ENCODE measurements at regions not wholly inside any gene's neighbourhood (a gene's known extent, or its start where the extent isn't known, plus 50 kb on each side); places are given as distances from the start of the nearest gene placed in this dataset.

DNA sequence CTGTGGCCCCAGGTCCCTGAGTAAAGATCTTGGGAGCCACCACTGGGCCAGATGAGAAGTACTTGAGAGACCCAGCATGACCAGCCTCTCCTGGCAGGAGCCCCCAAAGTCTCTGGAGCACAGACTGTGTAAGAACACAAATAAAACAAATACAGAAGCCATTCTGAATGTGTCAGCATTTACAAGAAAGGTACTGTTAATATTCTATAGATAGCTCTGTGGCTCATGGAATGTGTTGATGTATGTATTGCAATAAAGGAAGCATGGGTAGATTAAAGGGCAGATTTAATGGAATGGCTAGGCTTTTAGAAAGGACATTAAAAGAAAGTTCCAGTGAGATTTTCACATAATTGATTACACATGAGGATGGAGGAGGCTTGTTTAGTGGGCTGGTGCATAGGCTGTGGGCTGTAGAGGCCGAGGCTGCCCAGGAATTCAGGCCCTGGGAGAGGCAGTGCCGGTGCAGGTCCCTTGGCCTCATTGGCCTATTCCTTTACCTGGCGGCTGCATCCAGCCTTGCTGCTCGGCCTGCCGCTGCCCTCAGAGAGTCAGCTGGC is 127.7 kb upstream of the DLX2 start:
- Mint-ChIP-seq H3K27me3 (ENCODE audit: low read depth) (peaks cover 51% of the 10 kb centered on the region), H3K36me3 (ENCODE audit: low read depth) (no peaks in the 10 kb centered on the region), H3K4me3 (no peak overlapping the region), H3K27ac (no peak overlapping the region), H3K9me3 (no peaks in the 10 kb centered on the region), H3K4me1 (ENCODE audit: low read depth) (peaks cover 13% of the 10 kb centered on the region)
- DNase-seq (ENCODE audit: low spot score): no peak

DNA sequence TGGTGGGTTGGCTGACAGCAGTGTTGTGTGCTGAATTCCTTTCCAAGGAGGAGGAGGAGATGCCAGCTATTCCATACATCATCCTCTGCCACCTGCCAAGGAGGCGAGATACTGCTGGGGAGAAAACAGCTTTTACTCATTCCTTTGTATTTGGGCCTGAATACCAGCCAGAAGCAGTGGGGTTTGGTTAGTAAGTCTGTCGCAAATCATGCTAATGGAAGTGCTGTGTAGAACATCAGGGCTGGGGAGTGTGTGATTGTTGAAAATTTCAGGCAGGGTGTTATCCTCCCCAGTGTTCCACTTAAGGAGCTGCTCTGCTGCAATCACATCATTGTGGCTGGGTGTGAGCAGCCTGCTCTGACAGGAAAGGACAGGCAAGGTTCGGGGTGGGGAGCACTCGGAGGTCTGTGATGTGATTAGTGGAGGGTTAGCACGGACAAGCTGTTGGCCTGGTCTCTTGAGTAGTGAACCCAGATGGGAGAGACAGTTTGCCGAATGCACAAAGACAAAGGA is 128.2 kb upstream of the DLX2 start:
- H3K36me3 Mint-ChIP-seq (ENCODE audit: low read depth): no peaks in the 10 kb centered on the region
- peaks cover 55% of the 10 kb centered on the region for H3K27me3 Mint-ChIP-seq (ENCODE audit: low read depth)
- no peak for DNase-seq (ENCODE audit: low spot score)
- H3K27ac Mint-ChIP-seq: no peak overlapping the region
- no peak overlapping the region for H3K4me3 Mint-ChIP-seq
- no peaks in the 10 kb centered on the region for H3K9me3 Mint-ChIP-seq
- H3K4me1 Mint-ChIP-seq (ENCODE audit: low read depth): peaks cover 16% of the 10 kb centered on the region

DNA sequence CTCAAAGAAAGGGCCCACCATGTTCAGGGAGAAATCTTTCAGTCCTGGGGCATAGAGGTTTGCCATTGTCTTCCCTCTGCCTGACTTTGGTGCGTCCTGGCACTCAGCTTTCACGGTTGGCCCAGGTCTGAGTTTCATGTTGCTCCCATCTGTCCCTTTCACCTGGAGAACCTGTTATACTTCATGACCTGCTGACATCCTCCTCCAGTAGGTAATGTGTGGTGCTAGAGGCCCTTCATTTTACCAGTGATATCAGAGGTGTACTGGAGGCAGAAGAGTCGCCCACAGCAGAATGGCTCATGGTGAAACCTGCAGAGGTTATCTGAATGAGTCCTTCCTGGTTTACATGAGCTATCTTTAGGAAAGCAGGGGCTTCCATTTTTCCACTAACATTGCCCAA is 128.8 kb upstream of the DLX2 start:
- Mint-ChIP-seq H3K4me3 (no peak overlapping the region), H3K27ac (no peak overlapping the region), H3K27me3 (ENCODE audit: low read depth) (peaks cover 59% of the 10 kb centered on the region), H3K9me3 (no peaks in the 10 kb centered on the region), H3K4me1 (ENCODE audit: low read depth) (peaks cover 16% of the 10 kb centered on the region), H3K36me3 (ENCODE audit: low read depth) (no peaks in the 10 kb centered on the region)
- DNase-seq (ENCODE audit: low spot score): no peak

DNA sequence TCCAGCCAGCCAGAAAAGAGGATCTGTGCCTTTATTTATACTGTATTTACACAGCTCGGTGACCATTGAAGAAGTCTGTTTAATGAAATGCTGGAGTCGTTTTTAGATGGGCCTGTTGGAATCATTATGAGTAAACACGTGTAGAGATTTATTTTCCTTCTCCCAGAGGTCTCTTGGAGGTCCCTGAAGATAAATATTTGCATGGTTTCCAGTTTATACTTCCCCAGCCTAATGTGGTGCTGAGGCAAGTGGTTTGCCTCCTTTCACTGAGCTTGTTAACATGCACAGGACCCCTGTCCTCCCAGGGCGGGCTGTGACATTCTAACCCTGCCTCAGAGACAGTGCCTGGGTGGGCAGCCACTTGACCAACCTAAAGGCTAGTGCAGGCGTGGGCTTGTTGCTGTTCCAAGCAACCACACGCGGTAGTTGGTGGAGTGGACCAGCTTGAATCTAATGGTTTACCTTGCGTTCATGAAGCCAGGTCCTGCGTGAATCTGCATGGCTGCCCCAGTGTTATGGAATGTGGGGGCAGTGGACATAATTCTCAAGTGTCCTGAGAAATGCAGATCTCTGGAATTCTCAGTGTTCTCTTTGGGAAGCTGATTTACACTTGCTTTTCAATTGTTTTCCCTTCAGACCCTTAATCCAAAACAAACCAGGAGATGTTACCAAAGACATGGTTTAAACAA is 130.2 kb upstream of the DLX2 start:
- Mint-ChIP-seq H3K27me3 (ENCODE audit: low read depth) (peaks cover 63% of the 10 kb centered on the region), H3K27ac (no peak overlapping the region), H3K36me3 (ENCODE audit: low read depth) (no peaks in the 10 kb centered on the region), H3K4me3 (no peak overlapping the region), H3K9me3 (no peaks in the 10 kb centered on the region), H3K4me1 (ENCODE audit: low read depth) (peaks cover 16% of the 10 kb centered on the region)
- DNase-seq (ENCODE audit: low spot score): no peak

DNA sequence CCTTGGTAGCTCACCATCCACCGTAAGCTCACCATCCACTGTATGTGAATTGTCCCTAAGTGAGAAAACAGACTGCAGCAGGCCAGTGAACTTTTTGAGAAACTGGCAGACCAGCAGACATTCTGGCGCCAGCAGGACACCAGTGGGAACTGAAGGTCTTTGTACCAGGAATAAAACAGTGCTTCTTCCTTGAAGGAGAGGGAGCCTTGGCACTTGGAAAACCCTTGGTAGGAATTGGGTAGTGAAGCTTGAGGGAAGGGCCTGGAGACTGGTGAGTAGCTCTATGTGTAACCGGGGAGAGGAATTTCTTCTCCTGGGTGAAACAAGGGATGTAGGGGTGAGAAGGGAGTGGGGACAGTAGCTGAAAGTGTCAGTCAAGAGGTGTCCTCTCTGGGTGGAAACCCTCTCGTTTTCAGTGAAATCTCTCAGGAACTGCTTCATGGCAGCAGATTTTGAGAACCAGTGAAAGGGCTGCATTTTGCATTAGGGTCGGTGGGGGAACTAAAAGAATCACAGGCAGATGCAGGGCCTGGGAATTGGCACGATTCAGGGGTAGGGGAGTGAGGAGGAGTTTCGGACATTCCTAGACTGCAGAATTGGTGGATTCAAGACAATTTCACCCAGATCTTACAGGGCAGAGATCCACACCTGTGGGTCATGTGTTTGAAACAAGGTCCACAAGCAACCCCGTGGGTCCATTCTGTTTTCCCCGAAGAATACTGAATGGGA is 131.5 kb upstream of the DLX2 start:
- DNase-seq (ENCODE audit: low spot score): no peak
- Mint-ChIP-seq H3K4me1 (ENCODE audit: low read depth) (peaks cover 14% of the 10 kb centered on the region), H3K36me3 (ENCODE audit: low read depth) (no peaks in the 10 kb centered on the region), H3K27ac (no peak overlapping the region), H3K4me3 (peak overlapping the region; percentile 77), H3K27me3 (ENCODE audit: low read depth) (peaks cover 66% of the 10 kb centered on the region), H3K9me3 (no peaks in the 10 kb centered on the region)

DNA sequence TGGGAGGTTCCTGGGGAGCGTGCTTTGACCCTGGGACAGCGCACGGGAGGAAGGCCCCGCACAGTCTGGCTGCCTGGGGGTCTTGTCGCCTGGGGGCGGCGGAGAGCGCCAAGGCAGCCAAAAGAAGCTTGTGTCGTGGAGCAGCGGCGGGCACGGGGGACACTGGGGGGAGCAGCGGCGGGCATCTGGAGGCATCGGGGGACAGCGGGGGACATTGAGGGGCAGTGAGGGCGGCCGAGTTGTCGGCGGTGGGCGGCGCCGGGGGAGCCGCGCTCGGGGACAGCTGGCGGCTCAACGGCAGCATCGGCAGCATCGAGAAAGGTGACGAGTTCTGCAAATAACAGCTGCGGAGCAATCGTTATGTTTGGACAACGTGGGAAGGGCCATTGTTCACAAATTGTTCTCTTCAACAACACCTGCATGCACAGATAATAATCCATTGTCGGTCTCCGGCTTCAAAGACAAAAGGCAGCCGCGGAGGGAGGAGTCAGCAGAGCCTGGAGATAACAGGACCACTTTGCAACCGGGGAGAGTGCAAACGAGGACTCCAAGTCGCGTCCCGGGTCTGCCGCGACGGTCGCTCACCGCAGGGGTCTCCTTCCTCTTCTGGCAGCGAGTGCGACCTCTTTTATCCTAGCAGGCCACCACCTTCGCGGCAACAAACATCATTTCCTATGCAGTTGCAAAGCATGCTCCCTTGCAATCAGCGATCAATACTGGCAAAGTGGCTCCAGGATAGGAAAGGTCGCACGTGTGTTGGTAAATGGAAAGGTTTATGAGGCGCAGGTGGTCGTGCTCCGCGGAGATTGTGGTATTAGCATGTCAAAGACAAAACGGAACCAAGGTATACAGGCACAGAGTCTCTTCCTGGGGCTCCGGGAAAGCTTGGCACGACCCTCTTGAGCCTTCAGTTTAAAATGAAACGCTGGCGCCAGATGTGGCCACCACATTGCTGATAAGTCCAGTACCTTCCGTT is 132.3 kb upstream of the DLX2 start:
- Mint-ChIP-seq H3K9me3 (no peaks in the 10 kb centered on the region), H3K4me3 (peak overlapping the region; percentile 77), H3K27ac (no peak overlapping the region), H3K36me3 (ENCODE audit: low read depth) (no peaks in the 10 kb centered on the region), H3K4me1 (ENCODE audit: low read depth) (peaks cover 13% of the 10 kb centered on the region), H3K27me3 (ENCODE audit: low read depth) (peaks cover 64% of the 10 kb centered on the region)
- peak; percentile 5 for DNase-seq (ENCODE audit: low spot score)

DNA sequence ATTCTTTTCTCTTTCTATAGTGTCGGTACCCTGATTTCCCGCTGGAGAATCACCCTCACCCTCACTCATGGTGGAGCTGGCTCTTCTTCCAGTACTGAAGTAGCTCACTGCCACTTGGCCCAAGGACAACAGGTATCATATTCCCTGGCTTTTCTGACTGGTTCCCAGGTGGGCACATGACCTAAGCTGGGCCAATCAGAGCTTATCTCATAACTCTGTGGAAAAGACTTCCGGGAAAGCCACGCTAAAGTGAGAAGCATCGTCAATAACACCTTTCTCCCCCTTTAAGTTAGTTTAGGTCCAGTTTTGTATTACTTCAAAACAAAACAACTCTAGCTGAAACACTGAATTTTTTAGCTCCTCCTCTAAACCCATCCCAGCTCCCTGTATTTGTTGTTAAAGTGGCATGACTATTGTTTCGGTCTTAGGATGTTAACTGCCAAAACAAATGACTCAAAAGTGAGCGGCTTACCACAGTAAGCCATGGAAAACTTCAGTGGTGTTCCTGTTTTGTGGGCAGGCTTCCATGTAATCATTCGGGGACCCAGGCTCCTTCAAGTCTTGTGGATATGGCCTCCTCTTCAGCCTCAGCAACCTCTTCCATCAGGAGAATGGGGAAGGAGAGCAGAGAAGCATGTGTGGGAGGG is 137.4 kb upstream of the DLX2 start:
- Mint-ChIP-seq H3K4me1 (ENCODE audit: low read depth) (peaks cover 6% of the 10 kb centered on the region), H3K27ac (no peak overlapping the region), H3K27me3 (ENCODE audit: low read depth) (peaks cover 42% of the 10 kb centered on the region), H3K4me3 (no peak overlapping the region), H3K36me3 (ENCODE audit: low read depth) (no peaks in the 10 kb centered on the region), H3K9me3 (no peaks in the 10 kb centered on the region)
- DNase-seq (ENCODE audit: low spot score): no peak

DNA sequence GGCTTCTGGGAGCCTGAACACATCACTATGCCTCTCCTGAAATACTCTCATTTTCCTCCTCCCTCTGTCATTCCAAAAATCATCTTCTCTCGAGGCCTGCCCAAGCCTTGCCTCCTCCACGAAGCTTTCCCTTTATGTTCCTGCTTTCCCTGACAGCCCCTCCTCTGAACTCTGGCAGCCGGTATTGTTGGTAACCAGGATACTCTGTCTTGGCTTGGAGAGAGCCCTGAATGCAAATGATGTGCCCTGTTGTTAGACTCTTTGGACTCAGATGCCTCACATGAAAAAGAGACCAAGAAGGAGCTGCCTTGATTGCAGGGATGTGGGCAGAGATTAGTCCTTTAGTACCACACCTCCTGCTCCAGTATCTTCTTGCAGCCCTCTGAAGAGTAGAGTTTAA is 138.5 kb upstream of the DLX2 start:
- Mint-ChIP-seq H3K4me1 (ENCODE audit: low read depth) (no peaks in the 10 kb centered on the region), H3K4me3 (no peak overlapping the region), H3K36me3 (ENCODE audit: low read depth) (no peaks in the 10 kb centered on the region), H3K27ac (no peak overlapping the region), H3K9me3 (no peaks in the 10 kb centered on the region), H3K27me3 (ENCODE audit: low read depth) (peaks cover 30% of the 10 kb centered on the region)
- no peak for DNase-seq (ENCODE audit: low spot score)

DNA sequence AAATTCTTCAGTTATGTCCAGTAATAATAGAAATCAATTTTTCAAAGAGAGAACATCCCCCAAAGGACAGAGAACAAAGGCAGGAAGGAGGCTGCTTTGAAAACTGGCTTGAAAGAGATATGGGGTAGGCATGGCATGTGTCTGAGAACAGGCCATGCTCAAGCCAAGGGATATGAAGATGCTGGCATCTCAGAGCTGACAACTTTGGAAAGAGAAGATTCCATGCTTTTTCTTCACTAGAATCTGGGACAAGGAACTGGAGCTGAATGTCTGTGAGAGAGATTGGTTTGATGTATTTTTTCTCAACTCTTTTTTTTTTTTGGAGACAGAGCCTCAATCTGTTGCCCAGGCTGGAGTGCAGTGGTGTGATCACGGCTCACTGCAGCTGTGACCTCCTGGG is 139.8 kb upstream of the DLX2 start:
- peaks cover 3% of the 10 kb centered on the region for H3K4me1 Mint-ChIP-seq (ENCODE audit: low read depth)
- no peak for DNase-seq (ENCODE audit: low spot score)
- H3K9me3 Mint-ChIP-seq: no peaks in the 10 kb centered on the region
- H3K36me3 Mint-ChIP-seq (ENCODE audit: low read depth): no peaks in the 10 kb centered on the region
- H3K27me3 Mint-ChIP-seq (ENCODE audit: low read depth): peaks cover 21% of the 10 kb centered on the region
- no peak overlapping the region for H3K4me3 Mint-ChIP-seq
- no peak overlapping the region for H3K27ac Mint-ChIP-seq

DNA sequence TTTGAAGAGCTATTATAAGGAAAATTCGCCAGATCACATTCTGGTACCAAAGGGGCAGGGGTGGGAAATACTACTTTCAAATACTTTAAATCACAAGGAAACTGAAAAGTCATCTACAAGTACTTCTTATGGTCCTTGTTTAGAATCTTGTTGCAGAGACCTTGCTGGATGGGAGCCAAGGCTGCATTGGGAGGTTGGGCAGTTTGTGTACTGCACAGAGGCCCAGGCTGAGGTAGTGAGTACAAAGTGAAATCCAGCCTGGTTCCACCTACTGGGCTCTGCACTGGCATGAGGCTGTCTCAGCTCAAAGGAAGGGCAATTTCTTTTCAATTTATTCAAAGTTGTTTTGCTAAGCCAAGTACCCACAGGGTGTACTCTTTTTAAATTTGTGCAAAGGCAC is 140.3 kb upstream of the DLX2 start:
- H3K9me3 Mint-ChIP-seq: no peaks in the 10 kb centered on the region
- no peaks in the 10 kb centered on the region for H3K36me3 Mint-ChIP-seq (ENCODE audit: low read depth)
- DNase-seq (ENCODE audit: low spot score): no peak
- H3K4me3 Mint-ChIP-seq: no peak overlapping the region
- H3K4me1 Mint-ChIP-seq (ENCODE audit: low read depth): peaks cover 3% of the 10 kb centered on the region
- peaks cover 20% of the 10 kb centered on the region for H3K27me3 Mint-ChIP-seq (ENCODE audit: low read depth)
- no peak overlapping the region for H3K27ac Mint-ChIP-seq

DNA sequence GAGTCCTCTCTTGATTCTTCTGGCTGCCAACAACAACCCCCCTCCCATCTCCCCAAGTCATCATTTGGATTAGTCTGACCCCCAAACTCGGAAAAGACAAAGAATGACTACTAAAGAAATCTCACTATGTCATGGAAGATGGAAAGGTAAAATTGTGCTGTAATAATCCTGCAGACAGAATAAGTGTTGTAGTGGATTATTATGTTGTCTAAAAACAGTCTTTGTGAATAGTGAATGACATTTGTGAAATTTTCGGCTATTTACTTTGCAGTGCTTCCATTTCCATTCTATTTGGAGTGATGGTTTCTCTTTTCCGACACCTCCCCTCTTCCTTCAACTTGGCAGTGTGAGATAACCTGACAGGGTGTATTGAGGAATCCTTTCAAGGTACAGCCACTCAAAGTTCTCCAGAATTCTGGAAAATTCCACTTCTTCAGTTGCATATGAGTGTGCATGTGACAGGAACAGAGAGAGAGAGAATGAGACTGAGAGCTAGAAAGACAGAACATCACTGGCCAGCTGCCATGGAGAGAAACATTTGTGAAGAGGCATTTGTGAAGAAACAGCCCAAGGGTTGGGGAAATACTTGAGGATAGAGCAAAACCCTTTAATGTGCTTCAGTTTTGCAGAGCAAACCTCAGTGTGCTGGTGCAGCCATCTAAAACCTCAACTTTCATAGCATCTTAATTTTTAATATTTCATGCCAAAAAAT is 141.9 kb upstream of the DLX2 start:
- Mint-ChIP-seq H3K36me3 (ENCODE audit: low read depth) (no peaks in the 10 kb centered on the region), H3K9me3 (no peaks in the 10 kb centered on the region), H3K27me3 (ENCODE audit: low read depth) (peaks cover 11% of the 10 kb centered on the region), H3K27ac (no peak overlapping the region), H3K4me3 (no peak overlapping the region), H3K4me1 (ENCODE audit: low read depth) (peaks cover 3% of the 10 kb centered on the region)
- DNase-seq (ENCODE audit: low spot score): no peak

DNA sequence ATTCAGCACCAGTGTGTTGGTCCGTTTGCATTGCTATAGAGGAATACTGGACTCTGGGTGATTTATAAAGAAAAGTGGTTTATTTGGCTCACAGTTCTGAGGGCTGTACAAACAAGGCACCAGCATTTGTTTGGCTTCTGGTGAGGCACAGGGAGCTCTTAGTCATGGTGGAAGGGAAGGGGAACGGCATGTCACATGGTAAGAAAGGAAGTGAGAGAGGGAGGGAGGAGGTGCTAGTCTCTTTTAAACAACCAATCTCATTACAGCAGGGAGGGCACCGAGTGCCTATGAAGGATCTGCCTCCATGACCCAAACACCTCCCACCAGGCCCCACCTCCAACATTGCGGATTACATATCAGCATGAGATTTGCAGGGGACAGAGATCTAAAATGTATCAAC is 143.9 kb upstream of the DLX2 start:
- Mint-ChIP-seq H3K36me3 (ENCODE audit: low read depth) (no peaks in the 10 kb centered on the region), H3K4me1 (ENCODE audit: low read depth) (peaks cover 12% of the 10 kb centered on the region), H3K27me3 (ENCODE audit: low read depth) (peaks cover 9% of the 10 kb centered on the region), H3K9me3 (no peaks in the 10 kb centered on the region), H3K27ac (no peak overlapping the region), H3K4me3 (no peak overlapping the region)
- no peak for DNase-seq (ENCODE audit: low spot score)

DNA sequence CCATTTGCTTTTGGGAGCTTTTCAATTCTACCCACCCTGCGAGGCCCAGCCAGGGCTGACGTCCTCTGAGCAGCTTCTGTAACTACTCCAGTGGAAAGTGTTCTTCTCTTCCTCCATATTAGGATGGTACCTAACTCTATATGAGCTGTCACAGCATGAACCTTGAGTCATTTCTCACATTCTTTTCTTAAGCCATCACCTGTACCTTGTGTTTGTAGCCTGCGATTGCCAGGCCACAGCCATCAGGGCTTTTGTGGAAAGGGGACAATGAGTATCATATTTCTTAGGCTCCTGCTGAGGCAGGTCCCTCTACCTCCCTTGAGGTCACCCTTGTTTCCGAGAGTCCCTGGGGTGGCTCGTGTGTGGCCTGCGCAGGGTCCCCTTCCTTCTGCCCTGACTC is 144.5 kb upstream of the DLX2 start:
- no peak for DNase-seq (ENCODE audit: low spot score)
- no peak overlapping the region for H3K4me3 Mint-ChIP-seq
- H3K36me3 Mint-ChIP-seq (ENCODE audit: low read depth): no peaks in the 10 kb centered on the region
- no peaks in the 10 kb centered on the region for H3K9me3 Mint-ChIP-seq
- H3K27ac Mint-ChIP-seq: no peak overlapping the region
- peaks cover 9% of the 10 kb centered on the region for H3K27me3 Mint-ChIP-seq (ENCODE audit: low read depth)
- H3K4me1 Mint-ChIP-seq (ENCODE audit: low read depth): peaks cover 13% of the 10 kb centered on the region
